Aorta (tissue), 5 donors: ENCODE measurements at regions not wholly inside any gene's neighbourhood (a gene's known extent, or its start where the extent isn't known, plus 50 kb on each side); places are given as distances from the start of the nearest gene placed in this dataset.
A peak's percentile ranks its signal among the peaks of the same experiment; 100 is the strongest.
"Not testable (repeated sequence)": the region's sequence is repeated elsewhere in the genome, so short reads cannot be mapped to it uniquely, and the experiment has no call there.

Experiments used
- ATAC-seq: fragments of 200-7000 bp; cut with Tn5 transposase; one replicate; pipeline ENCODE4 v1.9.1; 2022; ENCODE audit warnings: moderate library complexity; ENCODE audit not compliant: low FRiP score
- DNase-seq, 2 donors: peaks; one replicate each; pipeline ENCODE4 v3.0.0-alpha.2; 2020
- H3K27ac ChIP-seq, 2 donors: one replicate each; pipeline ENCODE4 v1.5.1; 2013; ENCODE audit warnings: low read length in 2 of 2, mild to moderate bottlenecking in 2 of 2, moderate library complexity in 2 of 2, control low read depth in 1 of 2, inconsistent platforms in 1 of 2, low read depth in 1 of 2
- H3K27me3 ChIP-seq, 2 donors: one replicate each; pipeline ENCODE4 v1.6.1; 2013; ENCODE audit warnings: control low read depth in 1 of 2, low read length in 1 of 2, mild to moderate bottlenecking in 1 of 2, moderate library complexity in 1 of 2; ENCODE audit not compliant: insufficient read depth in 2 of 2, control insufficient read depth in 1 of 2
- H3K36me3 ChIP-seq, 2 donors: one replicate each; pipeline ENCODE4 v1.6.1; 2013; ENCODE audit warnings: control low read depth in 1 of 2, low read length in 1 of 2, mild to moderate bottlenecking in 1 of 2; ENCODE audit not compliant: insufficient read depth in 2 of 2, control insufficient read depth in 1 of 2
- H3K4me1 ChIP-seq, 2 donors: one replicate each; pipeline ENCODE4 v1.6.1; 2013; ENCODE audit warnings: low read length in 2 of 2, control low read depth in 1 of 2, mild to moderate bottlenecking in 1 of 2, moderate library complexity in 1 of 2; ENCODE audit not compliant: insufficient read depth in 2 of 2, control insufficient read depth in 1 of 2
- H3K4me3 ChIP-seq, 2 donors: one replicate each; pipeline ENCODE4 v1.5.1; 2013; ENCODE audit warnings: low read length in 2 of 2, control low read depth in 1 of 2, mild to moderate bottlenecking in 1 of 2
- H3K9me3 ChIP-seq: one replicate; pipeline ENCODE4 v1.6.1; 2013; ENCODE audit warnings: mild to moderate bottlenecking, low read length; ENCODE audit not compliant: control insufficient read depth
- WGBS, 2 donors: extraction: QIAGEN DNeasy Blood & Tissue Kit; methylation state at CpG; one replicate each; pipeline ENCODE4 v1.1.7; 2013; 5-methylcytosine and 5-hydroxymethylcytosine counted together
- intact Hi-C, 2 donors: fragments of 100-400 bp; cut with DNase I; formaldehyde crosslinking; loops; one replicate each; pipeline versions ENCODE4 v1.14.2 to v1.15.0; 2022
- donor health status: healthy with polysubstance abuse.
- donor health status: Bipolar disorder and iron deficiency.
- donor health status: DM: no; HTN: no; CAD: no.
- donor health status: DM: no; HTN: no; CAD: no.
- donor health status: DM: yes; HTN: yes; CAD: no.

GRCh38 chr9:138200481-138201142, 323.0 kb downstream of the CACNA1B start:
- H3K4me1 ChIP-seq, H3K27me3 ChIP-seq, intact Hi-C loops, H3K4me3 ChIP-seq, H3K36me3 ChIP-seq, H3K27ac ChIP-seq, ATAC-seq, H3K9me3 ChIP-seq: not testable (repeated sequence)
- DNase-seq, result peak in 1 of 2 donors; percentile 54
- 80% methylated on average over 9 to 11 of the region's 11 CpGs for WGBS, 2 donors

- H3K9me3 ChIP-seq, H3K27ac ChIP-seq, intact Hi-C loops, ATAC-seq, H3K4me1 ChIP-seq, H3K4me3 ChIP-seq, H3K27me3 ChIP-seq, H3K36me3 ChIP-seq: not testable (repeated sequence)
- DNase-seq, result peak in 1 of 2 donors; percentile 59
- WGBS, 2 donors, result 66 to 93% methylated on average over 5 to 12 of the region's 15 CpGs
Measured at GRCh38 chr9:138201167-138201889, 323.7 kb downstream of the CACNA1B start.

GRCh38 chr9:138202043-138202442, 324.5 kb downstream of the CACNA1B start:
- 81 to 87% methylated on average over 9 to 12 of the region's 12 CpGs for WGBS, 2 donors
- H3K36me3 ChIP-seq, H3K27ac ChIP-seq, H3K4me1 ChIP-seq, intact Hi-C loops, H3K4me3 ChIP-seq, H3K27me3 ChIP-seq, H3K9me3 ChIP-seq, ATAC-seq: not testable (repeated sequence)
- DNase-seq, result peak in 1 of 2 donors; percentile 42

- ATAC-seq, H3K27ac ChIP-seq, H3K9me3 ChIP-seq, H3K36me3 ChIP-seq, H3K4me1 ChIP-seq, H3K4me3 ChIP-seq, intact Hi-C loops, H3K27me3 ChIP-seq: not testable (repeated sequence)
- DNase-seq, result peak in 1 of 2 donors; percentile 45
- 54 to 64% methylated on average over 5 to 7 of the region's 7 CpGs for WGBS, 2 donors
Measured at GRCh38 chr9:138203304-138203703, 325.7 kb downstream of the CACNA1B start.

DNA sequence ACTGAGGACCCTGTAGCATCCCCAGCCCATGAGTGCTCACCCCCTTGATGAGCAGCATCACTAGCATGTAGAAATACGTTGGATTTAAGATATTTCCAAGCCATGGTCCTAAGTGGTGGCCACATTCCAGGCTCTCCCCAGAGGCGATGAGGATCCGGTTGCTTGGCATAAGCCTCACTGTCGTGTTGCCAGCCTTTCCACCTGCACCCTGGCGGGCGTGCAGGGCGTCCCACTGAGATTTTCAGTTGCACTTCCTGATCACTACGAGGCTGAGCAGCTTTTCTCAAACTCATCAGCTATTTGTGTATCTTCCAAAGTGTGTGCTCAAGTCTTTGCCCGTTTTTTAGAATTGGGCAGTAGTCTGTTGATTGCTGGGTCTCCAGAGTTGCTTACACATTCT, 326.3 kb downstream of the CACNA1B start:
- H3K4me1 ChIP-seq, H3K27me3 ChIP-seq, H3K36me3 ChIP-seq, H3K9me3 ChIP-seq, ATAC-seq, H3K4me3 ChIP-seq, intact Hi-C loops, H3K27ac ChIP-seq: not testable (repeated sequence)
- 43 to 59% methylated on average over 8 of the region's 9 CpGs for WGBS, 2 donors
- peak in 1 of 2 donors; percentile 70 for DNase-seq

DNA sequence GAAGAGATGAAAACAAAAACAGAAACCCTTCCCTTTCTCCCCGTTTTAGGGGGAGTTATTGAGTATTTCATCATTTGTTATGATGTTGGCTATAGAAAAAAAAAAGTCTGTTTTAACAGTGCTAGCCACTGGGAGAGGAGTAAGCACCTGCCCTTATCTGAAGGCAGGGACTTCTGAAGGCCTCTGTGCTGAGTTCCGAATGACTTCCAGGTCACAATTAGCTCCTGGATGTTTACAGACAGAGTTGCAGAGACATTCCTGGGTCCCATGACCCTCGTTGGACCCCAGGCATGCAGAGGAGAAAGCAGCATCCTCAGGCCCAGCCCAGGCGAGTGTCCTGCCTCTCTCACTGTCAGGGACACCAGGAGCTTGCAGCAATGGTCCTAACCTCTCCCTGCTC, 328.5 kb downstream of the CACNA1B start:
- intact Hi-C loops, H3K4me1 ChIP-seq, H3K27me3 ChIP-seq, ATAC-seq, H3K4me3 ChIP-seq, H3K36me3 ChIP-seq, H3K27ac ChIP-seq, H3K9me3 ChIP-seq: not testable (repeated sequence)
- 42 to 47% methylated on average over 3 to 4 of the region's 4 CpGs for WGBS, 2 donors
- peak in 1 of 2 donors; percentile 50 for DNase-seq

DNA sequence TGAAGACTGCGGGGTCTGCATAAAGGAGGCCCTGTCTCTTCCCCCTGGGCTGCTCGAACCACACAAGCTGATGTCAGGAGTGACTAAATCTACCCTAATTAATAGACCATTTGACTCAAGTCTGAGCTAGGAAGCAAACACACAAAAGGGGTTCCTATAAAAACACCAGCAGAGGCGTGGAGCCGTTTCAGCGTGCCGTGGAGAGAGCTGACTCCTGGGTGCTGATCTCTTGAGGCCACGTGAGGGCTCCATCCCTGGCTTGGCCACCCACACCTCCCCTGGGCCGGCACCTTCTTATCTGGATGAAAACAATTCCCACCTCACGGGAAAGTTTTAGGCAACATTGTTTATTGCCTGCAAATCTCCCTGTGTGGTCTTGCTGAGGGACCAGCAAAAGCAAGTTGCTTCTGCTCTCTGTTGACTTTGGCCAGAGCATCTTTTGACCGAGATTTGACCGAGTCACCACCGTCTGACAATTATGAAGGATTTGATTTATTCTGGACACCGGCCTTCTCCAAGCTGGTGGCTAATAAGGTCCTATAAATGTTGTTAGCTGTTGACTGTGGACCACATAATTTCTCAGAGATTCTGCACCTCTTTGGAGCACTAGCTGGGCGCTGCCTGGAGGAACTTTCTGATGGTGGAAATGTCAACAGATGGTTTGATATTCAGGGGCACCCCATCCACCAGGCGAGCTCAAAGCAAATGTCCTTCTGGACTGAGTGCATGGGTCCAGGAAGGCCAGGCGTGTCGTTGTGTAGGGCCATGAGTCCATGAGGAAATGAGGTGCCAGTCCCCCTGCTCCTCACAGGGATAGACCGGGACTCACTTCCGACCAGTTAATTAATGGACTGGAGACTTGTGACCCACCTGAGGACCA, 330.0 kb downstream of the CACNA1B start:
- H3K4me3 ChIP-seq, H3K27me3 ChIP-seq, H3K36me3 ChIP-seq, intact Hi-C loops, H3K4me1 ChIP-seq, H3K27ac ChIP-seq, H3K9me3 ChIP-seq: not testable (repeated sequence)
- ATAC-seq (peak; percentile 40), DNase-seq (peak in 1 of 2 donors; percentile 62)
- WGBS, 2 donors, result 32 to 66% methylated on average over 17 to 18 of the region's 19 CpGs

GRCh38 chr9:138209071-138209644, 331.6 kb downstream of the CACNA1B start:
- H3K36me3 ChIP-seq, H3K27ac ChIP-seq, H3K4me3 ChIP-seq, intact Hi-C loops, ATAC-seq, H3K27me3 ChIP-seq, H3K4me1 ChIP-seq, H3K9me3 ChIP-seq: not testable (repeated sequence)
- WGBS, 2 donors, result 26 to 67% methylated on average over 3 to 5 of the region's 8 CpGs
- DNase-seq, result peak in 1 of 2 donors; percentile 41
